BE2C (cell line): ENCODE measurements at regions not wholly inside any gene's neighbourhood (a gene's known extent, or its start where the extent isn't known, plus 50 kb on each side); places are given as distances from the start of the nearest gene placed in this dataset.

ENCODE experiments used
- DNase-seq: peaks from one replicate; pipeline ENCODE4 v3.0.0-alpha.2; 2020
- H3K27me3 ChIP-seq: fragments of 250-450 bp; sonication (Bioruptor Pico); 2 replicates; pipeline ENCODE4 v1.5.1; 2020; ENCODE audit warnings: mild to moderate bottlenecking
- H3K36me3 ChIP-seq: fragments of 250-450 bp; sonication (Bioruptor Pico); 2 replicates; pipeline ENCODE4 v1.5.1; 2020; ENCODE audit warnings: mild to moderate bottlenecking
- H3K4me1 ChIP-seq: fragments of 250-450 bp; sonication (Bioruptor Pico); 2 replicates; pipeline ENCODE4 v1.5.1; 2020
- H3K4me3 ChIP-seq: 2 replicates; pipeline ENCODE4 v1.5.1; 2011; ENCODE audit warnings: low read depth, low read length
- H3K9me3 ChIP-seq: fragments of 250-450 bp; sonication (Bioruptor Pico); 2 replicates; pipeline ENCODE4 v1.5.1; 2020
- TF ChIP-seq, protein P1 (sequence below): IDR thresholded peaks from 2 replicates; pipeline ENCODE4 v1.5.1; 2012; ENCODE audit warnings: mild to moderate bottlenecking, low read depth, low read length

DNA sequence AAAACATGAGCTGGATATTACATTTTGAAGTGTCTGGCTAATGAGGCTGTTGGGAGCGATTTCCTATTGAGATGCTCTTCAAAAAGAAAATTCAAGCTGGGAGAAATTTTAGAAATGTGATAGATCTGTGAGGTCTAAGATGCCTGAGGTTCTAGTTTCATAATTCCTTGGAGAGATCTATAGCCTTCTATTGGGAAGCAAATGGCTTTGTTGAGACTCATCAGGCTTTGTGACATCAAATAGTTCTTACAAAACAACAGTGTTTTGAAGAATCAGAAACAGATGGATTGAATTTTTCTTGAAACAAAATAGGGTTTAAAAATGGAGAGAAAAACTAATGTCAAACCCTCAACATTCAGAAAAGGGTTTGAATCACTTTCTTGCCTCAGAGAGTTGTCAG is 292.9 kb downstream of the NNT start:
- H3K4me1 ChIP-seq: no peaks in the 10 kb centered on the region
- no peak for DNase-seq
- H3K4me3 ChIP-seq: no peak overlapping the region
- no peaks in the 10 kb centered on the region for H3K27me3 ChIP-seq
- H3K36me3 ChIP-seq: no peaks in the 10 kb centered on the region
- TF ChIP-seq, protein P1, sequence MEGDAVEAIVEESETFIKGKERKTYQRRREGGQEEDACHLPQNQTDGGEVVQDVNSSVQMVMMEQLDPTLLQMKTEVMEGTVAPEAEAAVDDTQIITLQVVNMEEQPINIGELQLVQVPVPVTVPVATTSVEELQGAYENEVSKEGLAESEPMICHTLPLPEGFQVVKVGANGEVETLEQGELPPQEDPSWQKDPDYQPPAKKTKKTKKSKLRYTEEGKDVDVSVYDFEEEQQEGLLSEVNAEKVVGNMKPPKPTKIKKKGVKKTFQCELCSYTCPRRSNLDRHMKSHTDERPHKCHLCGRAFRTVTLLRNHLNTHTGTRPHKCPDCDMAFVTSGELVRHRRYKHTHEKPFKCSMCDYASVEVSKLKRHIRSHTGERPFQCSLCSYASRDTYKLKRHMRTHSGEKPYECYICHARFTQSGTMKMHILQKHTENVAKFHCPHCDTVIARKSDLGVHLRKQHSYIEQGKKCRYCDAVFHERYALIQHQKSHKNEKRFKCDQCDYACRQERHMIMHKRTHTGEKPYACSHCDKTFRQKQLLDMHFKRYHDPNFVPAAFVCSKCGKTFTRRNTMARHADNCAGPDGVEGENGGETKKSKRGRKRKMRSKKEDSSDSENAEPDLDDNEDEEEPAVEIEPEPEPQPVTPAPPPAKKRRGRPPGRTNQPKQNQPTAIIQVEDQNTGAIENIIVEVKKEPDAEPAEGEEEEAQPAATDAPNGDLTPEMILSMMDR: no peak
- H3K9me3 ChIP-seq: no peaks in the 10 kb centered on the region

DNA sequence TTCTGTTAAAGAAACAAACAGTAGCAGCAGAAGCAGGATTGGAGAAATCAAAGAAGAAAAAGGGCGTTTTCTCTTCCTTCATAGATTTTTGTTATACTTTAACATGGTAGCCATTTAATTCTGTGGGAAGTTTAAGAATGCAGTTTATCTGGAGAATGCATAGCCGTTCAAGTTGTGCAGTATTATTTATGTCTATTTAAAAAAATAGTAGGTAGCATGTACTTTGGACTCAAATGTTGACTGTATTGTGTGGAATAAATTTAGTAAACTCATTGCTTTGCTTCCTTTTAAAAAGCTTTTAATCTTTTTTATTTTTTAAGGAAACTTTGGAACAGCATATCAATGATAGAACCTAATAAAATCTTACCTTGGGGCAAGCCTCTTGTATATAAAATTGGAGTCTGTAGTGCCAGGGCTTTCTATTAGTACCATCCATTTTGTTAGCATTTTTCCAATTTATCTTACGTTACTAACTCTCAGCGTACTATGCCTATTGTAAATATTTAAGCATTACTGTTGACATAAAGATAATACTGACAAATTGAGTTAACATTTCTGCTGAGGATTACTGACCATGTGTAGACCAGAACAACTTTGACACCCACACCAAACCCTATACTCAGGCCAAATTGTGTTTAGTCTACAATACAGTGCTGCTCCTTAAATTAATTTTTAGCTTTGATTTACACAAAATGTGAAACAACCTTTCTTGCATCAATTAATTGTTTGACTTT is 291.1 kb downstream of the NNT start:
- Histone ChIP-seq H3K9me3 (no peaks in the 10 kb centered on the region), H3K36me3 (no peaks in the 10 kb centered on the region), H3K4me3 (no peak overlapping the region), H3K27me3 (no peaks in the 10 kb centered on the region), H3K4me1 (no peaks in the 10 kb centered on the region)
- no peak for DNase-seq
- TF ChIP-seq, protein P1: no peak

GRCh38 chr5:43891112-43891511 is 288.1 kb downstream of the NNT start:
- H3K36me3 ChIP-seq: no peaks in the 10 kb centered on the region
- H3K27me3 ChIP-seq: no peaks in the 10 kb centered on the region
- no peak for DNase-seq
- TF ChIP-seq, protein P1: no peak
- H3K9me3 ChIP-seq: no peaks in the 10 kb centered on the region
- no peaks in the 10 kb centered on the region for H3K4me1 ChIP-seq
- H3K4me3 ChIP-seq: no peak overlapping the region

- Histone ChIP-seq H3K36me3 (no peaks in the 10 kb centered on the region), H3K4me1 (no peaks in the 10 kb centered on the region), H3K9me3 (no peaks in the 10 kb centered on the region), H3K27me3 (no peaks in the 10 kb centered on the region), H3K4me3 (no peak overlapping the region)
- DNase-seq: no peak
- TF ChIP-seq, protein P1: no peak
Observed at GRCh38 chr5:43889233-43889632, 286.3 kb downstream of the NNT start.

DNA sequence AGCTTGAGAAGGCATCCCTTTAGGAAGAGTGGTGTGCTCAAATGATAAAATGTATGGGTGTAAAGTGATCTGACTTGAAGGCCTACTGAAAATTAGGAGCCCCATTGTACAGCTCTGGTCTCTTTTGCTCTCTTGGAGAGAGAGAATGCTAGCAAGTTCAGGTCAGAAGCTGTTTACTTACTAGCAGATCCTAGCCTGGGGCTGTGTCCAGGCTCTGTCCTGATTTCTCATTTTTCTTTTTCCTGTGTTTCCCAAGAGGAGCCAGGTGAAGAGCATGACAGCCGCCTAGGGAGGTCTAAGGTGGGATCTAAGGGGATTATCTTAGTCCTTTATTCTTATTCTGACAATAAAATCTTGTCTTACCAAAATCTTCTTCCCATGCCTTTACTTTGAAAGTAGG is 272.8 kb downstream of the NNT start:
- H3K9me3 ChIP-seq: no peaks in the 10 kb centered on the region
- DNase-seq: no peak
- no peaks in the 10 kb centered on the region for H3K27me3 ChIP-seq
- no peaks in the 10 kb centered on the region for H3K36me3 ChIP-seq
- no peaks in the 10 kb centered on the region for H3K4me1 ChIP-seq
- TF ChIP-seq, protein P1: no peak
- H3K4me3 ChIP-seq: no peak overlapping the region

DNA sequence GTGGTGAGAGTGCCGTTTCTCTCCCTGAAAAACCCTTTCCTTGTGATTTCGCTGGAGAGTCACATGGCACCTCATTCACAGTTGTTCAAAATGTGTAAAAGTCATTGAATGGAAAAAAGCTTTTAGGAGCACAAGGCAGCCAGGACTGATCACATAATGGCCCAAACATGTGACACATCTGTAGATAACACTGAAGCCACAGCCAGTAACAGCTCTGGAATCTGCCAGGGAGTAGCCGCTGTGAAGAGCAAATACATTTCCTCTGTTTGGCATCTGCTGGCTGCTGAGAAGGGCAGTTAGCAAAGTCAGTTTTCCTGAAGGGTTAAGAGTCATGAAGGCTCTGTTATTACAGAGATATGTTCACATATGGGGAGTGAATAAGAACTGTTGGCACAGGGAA is 271.8 kb downstream of the NNT start:
- DNase-seq: no peak
- TF ChIP-seq, protein P1: no peak
- Histone ChIP-seq H3K27me3 (no peaks in the 10 kb centered on the region), H3K36me3 (no peaks in the 10 kb centered on the region), H3K9me3 (no peaks in the 10 kb centered on the region), H3K4me1 (no peaks in the 10 kb centered on the region), H3K4me3 (no peak overlapping the region)
